ENCODE measurements at regions not wholly inside any gene's neighbourhood (a gene's known extent, or its start where the extent isn't known, plus 50 kb on each side); places are given as distances from the start of the nearest gene placed in this dataset.

DNA sequence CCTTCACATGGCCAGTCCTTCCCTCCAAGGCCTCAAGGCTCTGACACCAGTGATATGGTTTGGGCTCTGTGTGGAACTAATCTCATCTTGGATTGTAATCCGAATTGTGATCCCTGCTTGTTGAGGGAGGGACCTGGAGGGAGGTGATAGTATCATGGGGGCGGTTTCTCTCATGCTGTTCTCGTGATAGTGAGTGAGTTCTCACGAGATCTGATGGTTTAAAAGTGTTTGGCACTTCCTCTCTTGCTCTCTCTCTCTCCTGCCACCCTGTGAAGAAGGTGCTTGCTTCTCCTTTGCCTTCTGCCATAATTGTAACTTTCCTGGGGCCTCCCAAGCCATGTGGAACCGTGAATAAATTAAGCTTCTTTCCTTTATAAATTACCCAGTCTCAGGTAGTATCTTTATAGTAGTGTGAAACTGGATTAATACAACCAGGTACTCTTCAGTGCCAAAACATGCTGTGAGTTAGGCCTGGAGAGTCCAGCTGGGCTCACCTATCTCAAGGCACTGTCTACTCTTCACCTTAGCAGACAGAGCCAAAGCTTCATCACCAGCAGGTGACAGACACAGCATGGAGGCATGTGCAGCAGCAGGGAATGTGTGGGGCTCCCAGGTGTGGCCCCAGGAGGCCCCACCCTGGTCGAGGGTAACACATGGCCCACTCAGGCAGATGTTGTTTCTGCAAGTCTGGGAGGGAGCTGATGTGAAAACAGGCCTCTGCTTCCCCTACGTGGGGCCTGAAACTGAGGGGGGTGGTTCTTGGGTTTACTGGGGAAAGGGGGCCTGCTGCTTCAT lies 97.5 kb upstream of the CDYL start:
- intact Hi-C loops (cut with DNase I), result no loop called here
- no peak for DNase-seq

DNA sequence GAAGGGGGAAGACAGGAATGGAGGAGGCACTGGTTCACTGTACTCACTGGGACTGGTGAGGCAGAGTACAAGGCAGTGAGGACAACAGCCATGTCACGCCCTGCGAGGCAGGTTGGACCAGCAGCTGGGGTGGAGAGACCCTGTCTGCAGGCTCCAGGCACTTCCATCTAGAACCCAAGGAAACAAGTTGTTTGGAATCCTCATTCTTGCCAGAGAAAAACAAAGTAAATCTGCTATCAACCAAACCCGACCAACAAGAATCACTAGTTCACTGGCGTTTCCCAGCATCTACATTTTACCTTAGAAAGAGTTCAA lies 98.5 kb upstream of the CDYL start:
- DNase-seq, result no peak
- intact Hi-C loops (cut with DNase I), result no loop called here

- intact Hi-C loops (cut with DNase I), result no loop called here
- no peak for DNase-seq
Measured at GRCh38 chr6:4677011-4677750, 99.0 kb upstream of the CDYL start.

DNA sequence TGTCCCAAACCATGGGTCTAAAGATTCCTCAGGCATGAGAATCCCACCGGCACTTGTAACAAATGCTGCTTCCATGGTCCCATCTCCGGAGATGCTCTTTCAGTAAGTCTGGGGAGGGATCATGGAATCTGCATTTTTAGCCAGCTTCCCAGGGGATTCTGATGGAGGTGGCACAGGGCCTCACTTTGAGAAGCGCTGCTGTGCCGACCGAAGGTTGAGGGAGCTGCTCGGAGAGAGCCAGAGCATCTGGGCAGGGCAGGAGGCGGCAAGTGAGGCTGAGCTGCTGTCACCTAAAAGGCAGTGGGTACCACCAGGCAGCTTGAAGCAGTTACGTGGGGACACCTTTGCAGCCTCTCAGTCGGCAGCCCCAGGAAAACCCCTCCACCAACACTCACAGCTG lies 100.2 kb upstream of the CDYL start:
- intact Hi-C loops (cut with DNase I), result no loop called here
- DNase-seq, result no peak

DNA sequence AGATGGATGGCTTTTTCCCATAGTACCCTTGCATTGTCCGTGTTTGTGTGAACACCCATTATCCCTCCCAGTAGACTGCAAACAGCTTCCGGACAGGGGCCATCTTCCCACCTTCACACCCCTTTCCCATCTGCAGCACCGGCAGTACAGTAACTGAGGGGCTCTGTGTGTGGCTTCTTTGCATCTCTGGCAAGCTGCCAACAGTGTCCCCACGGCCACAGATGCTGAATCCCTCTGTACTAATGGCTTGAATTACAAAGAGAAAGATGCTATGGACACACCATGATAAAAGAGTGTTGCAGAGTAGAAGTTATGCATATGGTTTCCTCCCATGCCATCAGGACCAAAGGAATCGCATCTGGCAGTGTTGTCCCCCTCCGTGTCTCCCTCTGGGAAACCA lies 101.1 kb upstream of the CDYL start:
- intact Hi-C loops (cut with DNase I), result no loop called here
- DNase-seq, result no peak

- intact Hi-C loops (cut with DNase I), result no loop called here
Measured at GRCh38 chr6:4673861-4674260, 102.3 kb upstream of the CDYL start.

GRCh38 chr6:4672772-4673171 lies 103.4 kb upstream of the CDYL start:
- intact Hi-C loops (cut with DNase I), result no loop called here
- DNase-seq, result no peak

More at GRCh38 chr6:4673861-4674260, 102.3 kb upstream of the CDYL start:
- no peak for DNase-seq

- intact Hi-C loops (cut with DNase I), result no loop called here
- peak in 1 of 42 donors; percentile 6 for DNase-seq
Measured at GRCh38 chr6:4671587-4672115, 104.6 kb upstream of the CDYL start.

- intact Hi-C loops (cut with DNase I), result no loop called here
- DNase-seq, result no peak
Measured at GRCh38 chr6:4670824-4671409, 105.3 kb upstream of the CDYL start.

- intact Hi-C loops (cut with DNase I), result no loop called here
- DNase-seq, result peak in 1 of 42 donors; percentile 18
Measured at GRCh38 chr6:4670290-4670689, 105.9 kb upstream of the CDYL start.

DNA sequence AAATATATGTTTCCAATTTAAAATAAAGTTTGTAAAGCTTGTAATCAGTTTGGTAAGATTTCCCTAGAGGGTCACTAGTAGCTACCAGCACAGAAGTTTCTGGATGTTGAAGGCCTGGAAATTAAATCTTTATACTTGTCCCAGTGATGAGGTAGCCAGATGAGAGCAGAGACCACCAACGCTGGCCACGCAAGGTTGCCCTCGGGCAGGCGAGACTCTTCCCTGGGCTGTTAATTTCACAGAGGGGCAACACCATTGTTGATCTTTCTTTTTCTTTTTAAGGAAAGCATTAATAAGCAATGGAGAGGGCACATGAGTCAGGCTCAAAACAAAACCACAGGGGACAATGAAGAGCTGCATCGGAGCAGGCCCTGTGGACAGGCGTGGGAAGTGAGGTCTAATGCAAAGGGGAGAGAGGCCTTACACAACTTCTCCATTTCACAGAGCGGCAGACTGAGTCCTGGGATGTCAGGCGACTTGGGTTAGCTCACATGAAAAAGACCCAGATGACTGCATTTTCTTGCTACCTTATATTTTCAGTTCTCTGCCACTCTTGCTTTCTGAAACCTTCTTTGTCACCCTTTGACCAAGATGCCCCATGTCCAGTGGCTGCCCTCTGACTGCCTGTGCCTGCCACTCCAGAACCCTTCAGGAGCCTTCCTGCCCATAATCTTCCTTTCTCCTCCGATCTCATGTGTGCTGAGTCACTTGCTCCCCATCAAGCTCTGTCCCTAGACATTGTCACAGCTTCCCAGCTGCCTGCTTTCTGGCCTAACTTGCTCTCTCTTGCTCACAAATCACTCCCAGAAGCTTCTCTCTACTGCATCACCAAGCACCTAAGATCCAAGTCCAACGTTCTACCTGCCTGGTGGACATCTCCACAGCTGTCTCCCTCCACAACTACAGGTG lies 107.7 kb upstream of the CDYL start:
- intact Hi-C loops (cut with DNase I), result no loop called here
- DNase-seq, result no peak

- intact Hi-C loops (cut with DNase I), result no loop called here
- no peak for DNase-seq
Measured at GRCh38 chr6:4667591-4667990, 108.6 kb upstream of the CDYL start.

- intact Hi-C loops (cut with DNase I), result no loop called here
- DNase-seq, result peak in 1 of 42 donors; percentile 18
Measured at GRCh38 chr6:4666886-4667513, 109.2 kb upstream of the CDYL start.

DNA sequence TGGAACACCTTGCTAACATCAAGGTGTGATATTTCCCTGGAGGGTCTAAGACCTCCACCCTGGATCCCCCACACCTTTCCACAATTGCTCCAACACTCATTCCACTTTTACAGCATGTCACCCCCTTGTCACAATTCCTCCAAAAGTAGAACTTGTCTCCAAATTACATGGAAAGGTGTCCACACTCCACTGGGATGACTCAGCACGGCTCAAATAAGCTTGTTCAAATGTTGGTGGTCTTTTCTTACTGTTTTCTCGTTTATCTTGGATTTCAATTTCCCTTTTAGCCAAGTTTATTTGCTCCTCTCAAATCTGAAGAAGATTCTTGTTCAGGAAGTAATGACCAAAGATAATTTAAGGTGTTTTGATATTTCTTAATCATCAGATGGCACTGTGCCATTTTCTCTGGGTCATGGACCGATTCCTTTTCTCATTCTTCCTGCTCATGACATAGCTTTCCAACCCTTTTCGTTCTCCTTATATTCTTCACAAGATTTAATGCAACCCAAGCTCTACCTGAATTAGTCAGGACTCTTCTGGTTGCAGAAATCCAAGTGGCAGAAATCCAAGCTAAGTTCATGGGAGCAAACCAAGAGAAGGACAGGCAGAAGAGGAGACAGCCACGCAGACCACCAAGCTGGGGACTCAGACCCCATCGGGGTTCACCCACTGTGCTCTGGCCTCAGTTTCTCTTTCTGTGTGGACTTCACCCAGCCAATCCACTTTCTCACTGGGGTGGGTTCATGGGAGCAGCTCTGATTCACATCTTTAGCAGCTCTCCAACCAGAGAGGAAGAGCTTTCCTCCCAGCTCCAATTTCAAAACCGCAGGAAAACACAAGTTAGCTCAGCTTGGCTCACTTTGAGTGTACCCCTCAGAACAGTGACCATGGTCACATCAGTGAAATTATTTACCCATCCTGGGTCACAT lies 110.5 kb upstream of the CDYL start:
- intact Hi-C loops (cut with DNase I), result no loop called here
- peak in 1 of 42 donors; percentile 31 for DNase-seq

DNA sequence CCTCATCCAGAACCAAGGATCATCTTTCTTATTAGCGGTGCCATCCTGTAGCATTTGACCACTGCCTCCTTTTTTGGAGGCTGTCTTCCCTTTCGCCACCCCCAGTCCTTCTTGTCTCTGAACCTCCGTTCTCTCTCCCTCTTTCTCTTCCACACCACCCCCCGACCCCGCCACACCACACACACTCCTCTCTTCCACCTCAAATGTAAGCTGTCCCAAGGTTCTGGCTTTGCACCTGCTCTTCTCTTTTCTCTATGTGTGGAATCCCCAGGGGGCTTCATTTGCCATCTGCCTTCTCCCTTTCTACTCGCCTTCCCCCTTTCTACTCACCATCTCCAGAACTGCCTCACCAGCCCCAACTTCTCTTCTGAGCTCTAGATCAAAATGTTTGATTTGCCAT lies 111.3 kb upstream of the CDYL start:
- intact Hi-C loops (cut with DNase I), result no loop called here
- peak in 1 of 42 donors; percentile 20 for DNase-seq

DNA sequence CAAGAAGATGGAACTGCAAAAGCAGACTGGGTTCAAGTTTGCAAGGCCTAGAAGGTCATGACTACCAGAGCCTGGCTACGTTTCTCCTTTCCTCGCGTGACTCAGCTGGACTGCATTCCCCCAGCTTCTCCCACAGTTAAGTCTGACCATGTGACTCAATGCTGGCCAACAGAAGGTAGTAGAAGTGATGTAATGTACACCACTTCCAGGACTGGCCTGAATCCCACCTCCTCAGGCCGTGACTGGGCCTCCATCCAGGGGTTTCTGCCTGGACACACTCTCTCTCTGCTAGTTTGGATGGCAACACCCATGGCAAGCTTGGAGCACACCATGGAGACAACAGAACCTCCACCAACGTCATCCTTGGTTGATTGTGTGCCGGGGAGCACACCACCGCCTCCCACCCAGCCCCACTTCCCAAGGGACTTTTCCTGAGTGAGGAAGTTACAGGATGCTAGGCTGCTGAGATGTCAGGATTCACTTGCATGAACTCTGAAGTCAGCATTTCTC lies 112.0 kb upstream of the CDYL start:
- intact Hi-C loops (cut with DNase I), result no loop called here
- DNase-seq, result peak in 35 of 42 donors; percentile 9 to 78 (median 43)

DNA sequence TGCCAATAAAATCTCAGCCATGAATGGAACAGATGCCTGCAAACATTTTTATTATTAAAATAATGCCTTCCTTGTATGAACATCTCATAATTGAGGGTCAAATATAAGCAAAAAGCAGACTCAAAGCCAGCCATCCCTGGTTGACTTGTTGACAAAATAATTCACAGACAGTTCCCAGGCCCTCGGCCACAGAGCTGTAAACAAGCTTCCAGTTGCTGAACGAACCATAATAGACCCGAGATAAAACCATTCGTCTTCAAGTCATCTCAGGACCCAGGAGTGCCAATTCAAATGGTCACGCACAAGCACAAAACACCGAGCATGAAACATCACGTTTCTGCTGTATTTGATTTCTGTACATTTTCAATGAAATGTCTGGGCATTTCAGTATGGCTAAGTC lies 113.3 kb upstream of the CDYL start:
- DNase-seq, result no peak
- intact Hi-C loops (cut with DNase I), result no loop called here
